ENCODE measurements at regions not wholly inside any gene's neighbourhood (a gene's known extent, or its start where the extent isn't known, plus 50 kb on each side); places are given as distances from the start of the nearest gene placed in this dataset.

GRCh38 chr2:2950403-2950952 is 427.1 kb downstream of the EIPR1 start:
- TF ChIP-seq ZFP30 (CRISPR knock-in tag; IDR thresholded peaks at IDR 0.05) (no peak), CREB5 (CRISPR knock-in tag; IDR thresholded peaks at IDR 0.05; ENCODE audit: low read depth) (no peak)

Measured in SK-N-SH treated with all-trans-retinoic acid at 6 μM for 48 hours (cell line).